ENCODE measurements at regions not wholly inside any gene's neighbourhood (a gene's known extent, or its start where the extent isn't known, plus 50 kb on each side); places are given as distances from the start of the nearest gene placed in this dataset.
"Not testable (repeated sequence)": the region's sequence is repeated elsewhere in the genome, so short reads cannot be mapped to it uniquely, and the experiment has no call there.

DNA sequence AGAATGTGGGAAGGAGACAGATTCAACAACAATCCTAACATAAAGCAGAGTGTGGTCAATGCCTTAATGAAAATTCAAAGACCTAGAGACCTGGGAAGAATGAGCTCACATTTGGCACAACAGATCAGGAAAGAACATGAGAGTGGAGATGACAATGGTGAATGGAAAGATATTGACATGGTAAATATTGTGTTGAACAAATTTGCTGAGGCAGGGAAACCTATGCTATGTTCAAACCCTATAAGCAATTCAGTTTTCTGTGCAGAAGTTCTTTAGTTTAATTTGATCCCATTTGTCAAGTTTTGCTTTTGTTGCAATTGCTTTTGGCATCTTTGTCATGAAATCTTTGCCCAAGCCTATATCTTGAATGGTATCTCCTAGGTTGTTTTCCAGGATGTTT is 199.4 kb upstream of the LRRTM4 start:
- H3K4me1 ChIP-seq (ENCODE audit: control insufficient read depth, extremely low read depth, insufficient read depth, low read length): no peaks in the 10 kb centered on the region
- DNase-seq (ENCODE audit: low read depth in 2 of 2): no peak
- no peak overlapping the region for H3K27ac ChIP-seq (ENCODE audit: insufficient read depth, low read length)
- no peak overlapping the region for H3K4me3 ChIP-seq (replicated peaks in 1 of 4; ENCODE audit: control extremely low read depth in 1 of 4, insufficient read depth in 1 of 4, low read depth in 3 of 4, low read length in 4 of 4)
- H3K27me3 ChIP-seq (ENCODE audit: control insufficient read depth, insufficient read depth, low read length): no peaks in the 10 kb centered on the region
- TF ChIP-seq, protein P1, sequence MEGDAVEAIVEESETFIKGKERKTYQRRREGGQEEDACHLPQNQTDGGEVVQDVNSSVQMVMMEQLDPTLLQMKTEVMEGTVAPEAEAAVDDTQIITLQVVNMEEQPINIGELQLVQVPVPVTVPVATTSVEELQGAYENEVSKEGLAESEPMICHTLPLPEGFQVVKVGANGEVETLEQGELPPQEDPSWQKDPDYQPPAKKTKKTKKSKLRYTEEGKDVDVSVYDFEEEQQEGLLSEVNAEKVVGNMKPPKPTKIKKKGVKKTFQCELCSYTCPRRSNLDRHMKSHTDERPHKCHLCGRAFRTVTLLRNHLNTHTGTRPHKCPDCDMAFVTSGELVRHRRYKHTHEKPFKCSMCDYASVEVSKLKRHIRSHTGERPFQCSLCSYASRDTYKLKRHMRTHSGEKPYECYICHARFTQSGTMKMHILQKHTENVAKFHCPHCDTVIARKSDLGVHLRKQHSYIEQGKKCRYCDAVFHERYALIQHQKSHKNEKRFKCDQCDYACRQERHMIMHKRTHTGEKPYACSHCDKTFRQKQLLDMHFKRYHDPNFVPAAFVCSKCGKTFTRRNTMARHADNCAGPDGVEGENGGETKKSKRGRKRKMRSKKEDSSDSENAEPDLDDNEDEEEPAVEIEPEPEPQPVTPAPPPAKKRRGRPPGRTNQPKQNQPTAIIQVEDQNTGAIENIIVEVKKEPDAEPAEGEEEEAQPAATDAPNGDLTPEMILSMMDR (conservative IDR thresholded peaks at IDR 0.05 in 1 of 2, IDR thresholded peaks at IDR 0.05 in 1 of 2; ENCODE audit: low read depth in 1 of 2, low read length in 2 of 2): no peak
- TF ChIP-seq EZH2 (IDR thresholded peaks at IDR 0.05; ENCODE audit: low read length, missing control alignments): no peak
- H3K36me3 ChIP-seq (ENCODE audit: control insufficient read depth, insufficient read depth, low read length): no peaks in the 10 kb centered on the region
- H3K9me3 ChIP-seq (ENCODE audit: control insufficient read depth, insufficient read depth, low read depth, low read length): no peaks in the 10 kb centered on the region
- no peak overlapping the region for H2AFZ ChIP-seq (ENCODE audit: low read length)
- no peak overlapping the region for H3K9ac ChIP-seq (ENCODE audit: insufficient read depth, low read length)
- H3K4me2 ChIP-seq (ENCODE audit: extremely low read depth, insufficient read depth, low read length): no peak overlapping the region
- H3K79me2 ChIP-seq (ENCODE audit: control insufficient read depth, insufficient read depth, low read length): no peaks in the 10 kb centered on the region
- no peaks in the 10 kb centered on the region for H4K20me1 ChIP-seq (ENCODE audit: control insufficient read depth, extremely low read depth, insufficient read depth, low read length)

DNA sequence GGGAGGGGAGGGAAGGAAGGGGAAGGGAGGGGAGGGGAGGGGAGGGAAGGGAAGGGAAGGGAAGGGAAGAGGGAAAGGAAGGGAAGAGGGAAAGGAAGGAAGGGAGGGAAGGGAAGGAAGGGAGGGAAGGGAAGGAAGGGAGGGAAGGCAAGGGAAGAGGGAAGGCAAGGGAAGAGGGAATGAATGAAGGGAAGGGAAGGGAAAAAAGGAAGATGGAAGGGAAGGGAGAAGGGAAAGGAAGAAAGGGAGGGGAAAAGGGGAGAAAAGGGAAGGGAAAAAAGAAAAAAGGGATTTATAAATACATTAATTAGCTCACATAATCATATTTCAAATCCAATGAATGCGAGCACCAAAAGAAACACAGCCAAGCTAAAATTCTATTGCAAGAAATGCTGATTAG is 202.9 kb upstream of the LRRTM4 start:
- H3K4me2 ChIP-seq (ENCODE audit: extremely low read depth, insufficient read depth, low read length): no peak overlapping the region
- H3K36me3 ChIP-seq (ENCODE audit: control insufficient read depth, insufficient read depth, low read length): no peaks in the 10 kb centered on the region
- no peaks in the 10 kb centered on the region for H3K9me3 ChIP-seq (ENCODE audit: control insufficient read depth, insufficient read depth, low read depth, low read length)
- no peak overlapping the region for H3K4me3 ChIP-seq (replicated peaks in 1 of 4; ENCODE audit: control extremely low read depth in 1 of 4, insufficient read depth in 1 of 4, low read depth in 3 of 4, low read length in 4 of 4)
- no peak for TF ChIP-seq EZH2 (IDR thresholded peaks at IDR 0.05; ENCODE audit: low read length, missing control alignments)
- TF ChIP-seq, protein P1 (conservative IDR thresholded peaks at IDR 0.05 in 1 of 2, IDR thresholded peaks at IDR 0.05 in 1 of 2; ENCODE audit: low read depth in 1 of 2, low read length in 2 of 2): no peak
- no peak overlapping the region for H3K27ac ChIP-seq (ENCODE audit: insufficient read depth, low read length)
- no peak overlapping the region for H3K9ac ChIP-seq (ENCODE audit: insufficient read depth, low read length)
- H3K27me3 ChIP-seq (ENCODE audit: control insufficient read depth, insufficient read depth, low read length): no peaks in the 10 kb centered on the region
- no peaks in the 10 kb centered on the region for H4K20me1 ChIP-seq (ENCODE audit: control insufficient read depth, extremely low read depth, insufficient read depth, low read length)
- H3K79me2 ChIP-seq (ENCODE audit: control insufficient read depth, insufficient read depth, low read length): no peaks in the 10 kb centered on the region
- no peak overlapping the region for H2AFZ ChIP-seq (ENCODE audit: low read length)
- no peaks in the 10 kb centered on the region for H3K4me1 ChIP-seq (ENCODE audit: control insufficient read depth, extremely low read depth, insufficient read depth, low read length)
- no peak for DNase-seq (ENCODE audit: low read depth in 2 of 2)

DNA sequence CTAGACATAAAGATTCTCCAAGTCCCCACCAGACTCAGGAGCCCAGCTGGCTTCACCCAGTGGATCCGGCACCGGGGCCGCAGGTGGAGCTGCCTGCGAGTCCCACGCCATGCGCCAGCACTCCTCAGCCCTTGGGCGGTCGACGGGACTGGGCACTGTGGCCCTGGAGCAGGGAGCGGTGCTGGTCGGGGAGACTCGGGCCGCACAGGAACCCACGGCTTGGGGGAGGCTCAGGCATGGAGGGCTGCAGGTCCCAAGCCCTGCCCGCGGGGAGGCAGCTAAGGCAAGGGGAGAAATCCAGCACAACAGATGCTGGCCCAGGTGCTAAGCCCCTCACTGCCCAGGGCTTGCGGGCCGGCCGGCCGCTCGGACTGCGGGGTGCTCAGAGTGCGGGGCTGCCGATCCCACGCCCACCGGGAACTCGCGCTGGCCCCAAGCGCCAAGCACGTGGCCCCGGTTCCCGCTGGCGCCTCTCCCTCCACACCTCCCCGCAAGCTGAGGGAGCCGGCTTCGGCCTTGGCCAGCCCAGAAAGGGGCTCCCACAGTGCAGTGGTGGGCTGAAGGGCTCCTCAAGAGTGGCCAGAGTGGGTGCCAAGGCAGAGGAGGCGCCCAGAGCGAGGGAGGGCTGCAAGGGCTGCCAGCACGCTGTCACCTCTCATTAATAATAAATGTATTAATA is 212.6 kb upstream of the LRRTM4 start:
- H3K36me3 ChIP-seq (ENCODE audit: control insufficient read depth, insufficient read depth, low read length); H4K20me1 ChIP-seq (ENCODE audit: control insufficient read depth, extremely low read depth, insufficient read depth, low read length); H3K4me2 ChIP-seq (ENCODE audit: extremely low read depth, insufficient read depth, low read length); DNase-seq (ENCODE audit: low read depth in 2 of 2); H3K79me2 ChIP-seq (ENCODE audit: control insufficient read depth, insufficient read depth, low read length); H3K9ac ChIP-seq (ENCODE audit: insufficient read depth, low read length); H2AFZ ChIP-seq (ENCODE audit: low read length); H3K27ac ChIP-seq (ENCODE audit: insufficient read depth, low read length); H3K4me1 ChIP-seq (ENCODE audit: control insufficient read depth, extremely low read depth, insufficient read depth, low read length); H3K27me3 ChIP-seq (ENCODE audit: control insufficient read depth, insufficient read depth, low read length); H3K4me3 ChIP-seq (replicated peaks in 1 of 4; ENCODE audit: control extremely low read depth in 1 of 4, insufficient read depth in 1 of 4, low read depth in 3 of 4, low read length in 4 of 4); H3K9me3 ChIP-seq (ENCODE audit: control insufficient read depth, insufficient read depth, low read depth, low read length): not testable (repeated sequence)
